Astrocyte (in vitro differentiated cells and primary cell): ENCODE measurements at regions not wholly inside any gene's neighbourhood (a gene's known extent, or its start where the extent isn't known, plus 50 kb on each side); places are given as distances from the start of the nearest gene placed in this dataset.
"Not testable (repeated sequence)": the region's sequence is repeated elsewhere in the genome, so short reads cannot be mapped to it uniquely, and the experiment has no call there.

Experiments used
- DNase-seq: peaks from one replicate; pipeline ENCODE4 v3.0.0-alpha.2; 2010; ENCODE audit warnings: low read depth
- FAIRE-seq: peaks from 2 replicates; lab custom pipeline; 2011; peaks lifted over from hg19 to GRCh38; lab: Jason Lieb, UNC
- H2AFZ ChIP-seq: 2 replicates; pipeline ENCODE4 v1.6.0; 2012; ENCODE audit warnings: low read depth, low read length, inconsistent platforms
- H3K27ac ChIP-seq: 2 replicates; pipeline ENCODE4 v1.5.1; 2011; ENCODE audit warnings: low read depth, low read length, inconsistent platforms
- H3K27me3 ChIP-seq: 2 replicates; pipeline ENCODE4 v1.6.0; 2011; ENCODE audit warnings: low read length, inconsistent platforms; ENCODE audit not compliant: insufficient read depth
- H3K36me3 ChIP-seq: 2 replicates; pipeline ENCODE4 v1.5.1; 2011; ENCODE audit warnings: low read length, inconsistent platforms; ENCODE audit not compliant: insufficient read depth
- H3K4me1 ChIP-seq: 2 replicates; pipeline ENCODE4 v1.5.1; 2011; ENCODE audit warnings: low read length, inconsistent platforms; ENCODE audit not compliant: insufficient read depth
- H3K4me2 ChIP-seq: 2 replicates; pipeline ENCODE4 v1.6.0; 2012; ENCODE audit warnings: low read length, inconsistent platforms
- H3K4me3 ChIP-seq: 2 replicates; pipeline ENCODE4 v1.5.1; 2011; ENCODE audit warnings: low read depth, mild to moderate bottlenecking, low read length, inconsistent platforms; ENCODE audit not compliant: insufficient read depth
- H3K79me2 ChIP-seq: 2 replicates; pipeline ENCODE4 v1.6.0; 2012; ENCODE audit warnings: mild to moderate bottlenecking, low read length, inconsistent platforms; ENCODE audit not compliant: insufficient read depth
- H3K9ac ChIP-seq: 2 replicates; pipeline ENCODE4 v1.6.0; 2012; ENCODE audit warnings: mild to moderate bottlenecking, low read length, inconsistent platforms
- H3K9me3 ChIP-seq: 2 replicates; pipeline ENCODE4 v1.5.1; 2012; ENCODE audit warnings: low read depth, mild to moderate bottlenecking, low read length, inconsistent platforms; ENCODE audit not compliant: insufficient read depth
- H4K20me1 ChIP-seq: 2 replicates; pipeline ENCODE4 v1.6.0; 2012; ENCODE audit warnings: low read length, inconsistent platforms; ENCODE audit not compliant: insufficient read depth
- H3K27ac Mint-ChIP-seq: one replicate; pipeline ENCODE4 v1.8.0; 2021; ENCODE audit warnings: mild to moderate bottlenecking, mixed read lengths; ENCODE audit not compliant: unreplicated experiment
- H3K27me3 Mint-ChIP-seq: one replicate; pipeline ENCODE4 v1.8.0; 2021; ENCODE audit warnings: low read depth, mixed read lengths; ENCODE audit not compliant: unreplicated experiment
- H3K36me3 Mint-ChIP-seq: one replicate; pipeline ENCODE4 v1.8.0; 2021; ENCODE audit warnings: low read depth, mixed read lengths; ENCODE audit not compliant: unreplicated experiment
- H3K4me1 Mint-ChIP-seq: one replicate; pipeline ENCODE4 v1.8.0; 2021; ENCODE audit warnings: low read depth, mixed read lengths; ENCODE audit not compliant: unreplicated experiment
- H3K4me3 Mint-ChIP-seq: one replicate; pipeline ENCODE4 v1.8.0; 2021; ENCODE audit warnings: mild to moderate bottlenecking, moderate library complexity, mixed read lengths; ENCODE audit not compliant: unreplicated experiment
- H3K9me3 Mint-ChIP-seq: one replicate; pipeline ENCODE4 v1.8.0; 2021; ENCODE audit warnings: mild to moderate bottlenecking, mixed read lengths; ENCODE audit not compliant: unreplicated experiment
- EZH2 ChIP-seq: IDR thresholded peaks from 2 replicates; pipeline ENCODE4 v1.6.1; 2012; ENCODE audit warnings: mild to moderate bottlenecking, low read length, inconsistent platforms; ENCODE audit not compliant: insufficient read depth
- TF ChIP-seq, protein P1 (sequence below): IDR thresholded peaks from 2 replicates; pipeline ENCODE4 v1.5.1; 2011; ENCODE audit warnings: low read depth, mild to moderate bottlenecking, inconsistent platforms, low read length, moderate library complexity; ENCODE audit not compliant: insufficient read depth

- FAIRE-seq (no peak), DNase-seq (no peak)
- no peaks in the 10 kb centered on the region for H3K27me3 Mint-ChIP-seq
- no peaks in the 10 kb centered on the region for H3K36me3 ChIP-seq
- no peaks in the 10 kb centered on the region for H3K36me3 Mint-ChIP-seq
- no peak overlapping the region for H3K4me2 ChIP-seq
- H3K79me2 ChIP-seq: no peaks in the 10 kb centered on the region
- H3K9ac ChIP-seq: no peak overlapping the region
- H3K9me3 ChIP-seq: no peaks in the 10 kb centered on the region
- no peaks in the 10 kb centered on the region for H4K20me1 ChIP-seq
- H3K4me3 ChIP-seq: no peak overlapping the region
- H3K9me3 Mint-ChIP-seq: no peaks in the 10 kb centered on the region
- peaks cover 5% of the 10 kb centered on the region for H3K4me1 ChIP-seq
- no peak overlapping the region for H3K4me3 Mint-ChIP-seq
- TF ChIP-seq, protein P1, sequence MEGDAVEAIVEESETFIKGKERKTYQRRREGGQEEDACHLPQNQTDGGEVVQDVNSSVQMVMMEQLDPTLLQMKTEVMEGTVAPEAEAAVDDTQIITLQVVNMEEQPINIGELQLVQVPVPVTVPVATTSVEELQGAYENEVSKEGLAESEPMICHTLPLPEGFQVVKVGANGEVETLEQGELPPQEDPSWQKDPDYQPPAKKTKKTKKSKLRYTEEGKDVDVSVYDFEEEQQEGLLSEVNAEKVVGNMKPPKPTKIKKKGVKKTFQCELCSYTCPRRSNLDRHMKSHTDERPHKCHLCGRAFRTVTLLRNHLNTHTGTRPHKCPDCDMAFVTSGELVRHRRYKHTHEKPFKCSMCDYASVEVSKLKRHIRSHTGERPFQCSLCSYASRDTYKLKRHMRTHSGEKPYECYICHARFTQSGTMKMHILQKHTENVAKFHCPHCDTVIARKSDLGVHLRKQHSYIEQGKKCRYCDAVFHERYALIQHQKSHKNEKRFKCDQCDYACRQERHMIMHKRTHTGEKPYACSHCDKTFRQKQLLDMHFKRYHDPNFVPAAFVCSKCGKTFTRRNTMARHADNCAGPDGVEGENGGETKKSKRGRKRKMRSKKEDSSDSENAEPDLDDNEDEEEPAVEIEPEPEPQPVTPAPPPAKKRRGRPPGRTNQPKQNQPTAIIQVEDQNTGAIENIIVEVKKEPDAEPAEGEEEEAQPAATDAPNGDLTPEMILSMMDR: no peak
- TF ChIP-seq EZH2: no peak
- no peak overlapping the region for H3K27ac ChIP-seq
- H3K4me1 Mint-ChIP-seq: peaks cover 23% of the 10 kb centered on the region
- H3K27ac Mint-ChIP-seq: no peak overlapping the region
- no peaks in the 10 kb centered on the region for H3K27me3 ChIP-seq
- no peak overlapping the region for H2AFZ ChIP-seq
Measured at GRCh38 chr12:75742048-75742447, 230.6 kb upstream of the KRR1 start.

- Mint-ChIP-seq H3K36me3 (no peaks in the 10 kb centered on the region), H3K9me3 (no peaks in the 10 kb centered on the region), H3K4me1 (peaks cover 17% of the 10 kb centered on the region), H3K27me3 (no peaks in the 10 kb centered on the region), H3K27ac (no peak overlapping the region), H3K4me3 (no peak overlapping the region)
- Histone ChIP-seq H3K79me2 (no peaks in the 10 kb centered on the region), H3K9ac (no peak overlapping the region), H3K4me2 (no peak overlapping the region), H3K9me3 (no peaks in the 10 kb centered on the region), H4K20me1 (no peaks in the 10 kb centered on the region), H2AFZ (no peak overlapping the region), H3K4me3 (no peak overlapping the region), H3K27ac (no peak overlapping the region), H3K27me3 (no peaks in the 10 kb centered on the region), H3K4me1 (peaks cover 8% of the 10 kb centered on the region), H3K36me3 (no peaks in the 10 kb centered on the region)
- no peak for DNase-seq
- TF ChIP-seq, protein P1: no peak
- no peak for TF ChIP-seq EZH2
- no peak for FAIRE-seq
Measured at GRCh38 chr12:75739912-75740311, 228.5 kb upstream of the KRR1 start.

DNA sequence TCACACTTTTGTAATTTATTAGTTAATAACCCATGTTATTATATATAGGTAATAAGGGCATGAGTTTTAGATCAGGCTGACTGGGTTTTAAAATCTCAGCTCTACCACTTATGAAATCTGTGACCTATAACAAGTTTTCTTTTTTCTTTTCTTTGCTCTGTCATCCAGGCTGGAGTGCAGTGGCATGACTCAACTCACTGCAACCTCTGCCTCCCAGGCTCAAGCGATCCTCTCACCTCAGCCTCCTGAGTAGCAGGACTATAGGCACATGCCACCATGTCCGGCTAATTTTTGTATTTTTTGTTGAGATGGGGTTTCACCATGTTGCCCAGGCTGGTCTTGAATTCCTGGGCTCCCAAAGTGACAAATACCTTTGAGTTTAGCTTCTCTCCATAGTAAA is 227.7 kb upstream of the KRR1 start:
- not testable (repeated sequence) for H3K27me3 Mint-ChIP-seq, H3K27me3 ChIP-seq, FAIRE-seq, H3K9ac ChIP-seq, H3K9me3 ChIP-seq, H2AFZ ChIP-seq, H3K36me3 Mint-ChIP-seq, H3K4me1 ChIP-seq, H3K27ac ChIP-seq, H3K4me3 ChIP-seq, H3K27ac Mint-ChIP-seq, H3K36me3 ChIP-seq, H3K4me2 ChIP-seq, H3K9me3 Mint-ChIP-seq, H4K20me1 ChIP-seq, H3K4me3 Mint-ChIP-seq, DNase-seq, H3K79me2 ChIP-seq
- peaks cover 11% of the 10 kb centered on the region for H3K4me1 Mint-ChIP-seq
